Lower leg skin (tissue), 4 donors: ENCODE measurements at regions not wholly inside any gene's neighbourhood (a gene's known extent, or its start where the extent isn't known, plus 50 kb on each side); places are given as distances from the start of the nearest gene placed in this dataset.
"Not testable (repeated sequence)": the region's sequence is repeated elsewhere in the genome, so short reads cannot be mapped to it uniquely, and the experiment has no call there.

ENCODE experiments used
- DNase-seq, 2 donors: peaks; one replicate each; pipeline ENCODE4 v3.0.0-alpha.2; 2019; ENCODE audit warnings: low spot score in 2 of 2
- H3K4me3 ChIP-seq: fragments of 200-600 bp; sonication (generic); 2 replicates; pipeline ENCODE4 v1.5.1; 2017; ENCODE audit warnings: mild to moderate bottlenecking, low read depth; ENCODE audit not compliant: poor library complexity, severe bottlenecking
- CTCF ChIP-seq, 3 donors: fragments of 450-650 bp; IDR thresholded peaks; one replicate each; pipeline ENCODE4 v1.5.1; 2016; ENCODE audit warnings: antibody characterized with exemption in 3 of 3, mild to moderate bottlenecking in 3 of 3, moderate library complexity in 2 of 3
- POLR2A ChIP-seq, 2 donors: fragments of 450-650 bp; IDR thresholded peaks; one replicate each; pipeline ENCODE4 v1.6.1; 2016 to 2017; ENCODE audit warnings: antibody characterized with exemption in 2 of 2, mild to moderate bottlenecking in 1 of 2, moderate library complexity in 1 of 2
- WGBS, 2 donors: methylation state at CpG; one replicate each; pipeline ENCODE4 v1.1.5; 2018; 5-methylcytosine and 5-hydroxymethylcytosine counted together
- intact Hi-C: fragments of 100-400 bp; cut with DNase I; formaldehyde crosslinking; loops from one replicate; pipeline ENCODE4 v1.15.0; 2023; ENCODE audit warnings: low total_unique reads

- peak; percentile 90 to 96 for DNase-seq
- no peak for TF ChIP-seq POLR2A (IDR thresholded peaks at IDR 0.05)
- TF ChIP-seq CTCF (IDR thresholded peaks at IDR 0.05) = no peak
- 27 to 29% methylated on average over 3 of the region's 3 CpGs for WGBS, 2 donors
These were observed 345.2 kb downstream of the GJA1 start for GRCh38 chr6:121780325-121781321.

GRCh38 chr6:121791396-121792315, 356.2 kb downstream of the GJA1 start:
- intact Hi-C loops = no loop called here
- WGBS, 2 donors = 72 to 76% methylated on average over 6 of the region's 6 CpGs
- DNase-seq = no peak
- no peak overlapping the region for H3K4me3 ChIP-seq
- TF ChIP-seq CTCF (IDR thresholded peaks at IDR 0.05) (no peak), POLR2A (IDR thresholded peaks at IDR 0.05) (no peak)

More at GRCh38 chr6:121780325-121781321, 345.2 kb downstream of the GJA1 start:
- intact Hi-C loops = loop anchor here (10.0 kb wide), 1 partner anchor 346 kb away; the partner anchor contains the start of gene GJA1
- H3K4me3 ChIP-seq = no peak overlapping the region

- WGBS, 2 donors = 47 to 64% methylated on average over 2 of the region's 2 CpGs
- DNase-seq = no peak
- TF ChIP-seq CTCF (IDR thresholded peaks at IDR 0.05) (no peak), POLR2A (IDR thresholded peaks at IDR 0.05) (no peak)
- intact Hi-C loops = no loop called here
- H3K4me3 ChIP-seq = no peak overlapping the region
These were observed 359.2 kb downstream of the GJA1 start for GRCh38 chr6:121794630-121795029.

- 90 to 92% methylated on average over 6 of the region's 6 CpGs for WGBS, 2 donors
- DNase-seq, intact Hi-C loops, H3K4me3 ChIP-seq: not testable (repeated sequence)
These were observed 362.2 kb downstream of the GJA1 start for GRCh38 chr6:121797598-121797997.

GRCh38 chr6:121798126-121798525, 362.7 kb downstream of the GJA1 start:
- intact Hi-C loops, DNase-seq, H3K4me3 ChIP-seq: not testable (repeated sequence)
- WGBS, 2 donors = 96 to 97% methylated on average over 1 of the region's 1 CpG

GRCh38 chr6:121799574-121799973, 364.1 kb downstream of the GJA1 start:
- TF ChIP-seq POLR2A (IDR thresholded peaks at IDR 0.05) = no peak
- TF ChIP-seq CTCF (IDR thresholded peaks at IDR 0.05) = no peak
- H3K4me3 ChIP-seq = no peak overlapping the region
- intact Hi-C loops = no loop called here
- no peak for DNase-seq
